T-helper 9 cell (primary cell): ENCODE measurements at regions not wholly inside any gene's neighbourhood (a gene's known extent, or its start where the extent isn't known, plus 50 kb on each side); places are given as distances from the start of the nearest gene placed in this dataset.
"Not testable (repeated sequence)": the region's sequence is repeated elsewhere in the genome, so short reads cannot be mapped to it uniquely, and the experiment has no call there.

Experiments used
- DNase-seq: peaks from one replicate; pipeline ENCODE4 v3.0.0-alpha.2; 2020

DNA sequence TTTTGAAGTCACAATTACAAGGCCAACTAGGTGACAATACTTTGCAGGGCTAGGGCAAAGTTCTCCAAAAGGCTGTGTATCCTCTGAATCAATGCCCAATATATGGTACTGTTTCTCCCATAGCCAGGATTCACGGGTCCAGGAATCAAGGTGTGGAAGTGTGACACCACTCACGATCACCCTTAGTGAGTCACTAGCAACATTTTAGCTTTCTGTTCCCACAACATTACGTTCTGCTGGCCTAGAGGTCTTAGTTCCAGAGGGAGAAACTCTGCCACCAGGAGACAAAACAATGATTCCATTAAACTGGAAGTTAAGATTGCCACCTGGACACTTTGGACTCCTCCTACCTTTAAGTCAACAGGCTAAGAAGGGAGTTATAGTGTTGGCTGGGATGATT, 88.5 kb upstream of the RANBP6 start:
- DNase-seq: not testable (repeated sequence)

DNA sequence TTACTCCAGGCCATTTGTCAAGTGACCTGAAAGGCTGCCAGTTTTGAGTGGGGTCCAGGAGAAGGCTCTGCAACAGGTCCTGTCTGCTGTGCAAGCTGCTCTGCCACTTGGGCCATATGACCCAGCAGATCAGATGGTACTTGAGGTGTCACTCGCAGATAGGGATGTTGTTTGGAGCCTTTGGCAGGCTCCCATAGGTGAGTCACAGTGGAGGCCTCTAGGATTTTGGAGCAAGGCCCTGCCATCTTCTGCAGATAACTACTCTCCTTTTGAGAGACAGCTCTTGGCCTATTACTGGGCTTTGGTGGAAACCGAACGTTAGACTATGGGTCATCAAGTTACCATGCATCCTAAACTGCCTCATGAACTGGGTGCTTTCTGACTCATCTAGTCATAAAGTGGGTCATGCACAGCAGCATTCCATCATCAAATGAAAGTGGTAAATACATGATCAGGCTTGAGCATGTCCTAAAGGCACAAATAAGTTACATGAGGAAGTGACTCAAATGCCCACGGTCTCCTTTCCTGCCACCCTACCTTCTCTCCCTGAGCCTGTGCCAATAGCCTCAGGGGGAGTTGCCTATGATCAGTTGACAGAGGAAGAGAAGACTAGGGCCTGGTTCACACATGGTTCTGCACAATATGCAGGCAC, 87.0 kb upstream of the RANBP6 start:
- DNase-seq: not testable (repeated sequence)

GRCh38 chr9:6101725-6102124, 86.3 kb upstream of the RANBP6 start:
- DNase-seq: not testable (repeated sequence)

GRCh38 chr9:6099346-6099745, 83.9 kb upstream of the RANBP6 start:
- not testable (repeated sequence) for DNase-seq

DNA sequence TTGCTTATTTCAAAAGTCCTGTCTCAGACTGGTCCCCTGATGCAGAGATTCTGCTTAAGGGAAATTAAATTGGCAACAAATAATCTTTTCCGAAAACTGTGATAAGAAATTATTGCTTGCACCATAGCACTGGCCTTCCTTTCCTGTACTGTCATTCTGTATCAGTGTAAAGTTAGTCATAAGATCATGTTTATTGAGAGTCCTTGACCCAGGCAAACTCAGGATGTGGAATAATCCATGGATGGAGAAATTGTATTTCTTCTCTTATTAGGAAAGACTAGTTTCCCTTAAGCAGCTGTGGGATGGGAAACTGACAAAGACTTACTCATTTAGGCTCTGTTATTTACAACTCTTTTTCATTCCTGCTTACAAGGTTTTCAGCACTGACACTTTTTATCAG, 83.0 kb upstream of the RANBP6 start:
- DNase-seq: no peak

DNA sequence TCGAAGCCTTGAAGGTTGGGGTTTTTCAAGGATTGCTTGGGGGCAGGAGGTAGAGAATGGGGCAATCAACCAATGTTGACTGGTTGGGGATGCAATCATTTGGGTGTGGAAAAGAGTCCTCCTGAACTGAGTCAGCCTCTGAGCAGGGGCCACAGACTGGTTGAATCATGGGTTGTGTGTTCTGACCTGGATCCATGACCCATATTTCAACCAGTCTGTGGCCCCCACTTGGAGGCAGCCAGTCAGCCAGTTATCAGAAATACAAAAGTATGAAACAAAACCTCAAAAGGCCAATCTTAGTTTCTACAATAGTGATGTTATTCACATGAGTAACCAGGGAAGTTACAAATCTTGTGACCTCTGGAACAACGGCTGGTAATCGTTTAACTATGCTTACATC, 81.4 kb upstream of the RANBP6 start:
- DNase-seq: no peak

DNA sequence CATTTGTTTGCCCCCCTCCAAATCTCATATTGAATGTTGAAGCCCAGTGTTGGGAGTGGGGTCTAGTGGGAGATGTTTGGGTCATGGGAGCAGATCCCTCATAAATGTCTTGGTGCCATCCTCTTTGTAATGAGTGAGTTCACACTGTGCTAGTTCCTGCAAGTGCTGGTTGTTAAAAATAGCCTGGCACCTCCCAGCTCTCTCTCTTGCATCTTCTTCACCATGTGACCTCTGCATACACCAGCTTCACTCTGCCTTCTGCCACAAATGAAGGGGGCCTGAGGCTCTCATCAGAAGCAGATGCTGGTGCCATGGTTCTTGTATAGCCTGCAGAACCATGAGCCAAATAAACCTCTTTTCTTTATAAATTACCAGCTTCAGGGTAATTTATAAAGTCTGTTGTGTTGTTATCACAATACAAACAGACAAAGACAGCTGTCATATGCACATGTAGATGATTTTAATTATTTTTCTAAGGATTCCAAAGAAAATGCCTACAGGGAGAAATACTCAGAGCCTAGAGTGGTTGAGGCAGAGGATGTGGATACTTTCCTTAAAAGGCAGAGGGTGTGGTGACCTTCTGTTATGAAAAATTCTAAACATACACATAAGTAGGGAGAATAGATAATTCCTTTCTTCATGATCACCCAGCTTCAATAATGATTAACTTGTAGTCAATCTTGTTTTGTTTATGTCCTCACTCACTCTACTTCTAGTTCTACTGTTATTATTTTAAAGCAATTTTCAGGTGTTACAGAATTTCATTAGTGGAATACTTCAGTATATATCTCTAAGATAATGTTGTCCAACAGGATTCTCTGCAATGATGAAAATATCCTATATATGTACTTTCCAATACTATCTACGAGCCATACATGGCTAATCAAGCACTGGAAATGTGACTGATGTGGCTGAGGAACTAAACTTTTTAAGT, 75.1 kb upstream of the RANBP6 start:
- no peak for DNase-seq

DNA sequence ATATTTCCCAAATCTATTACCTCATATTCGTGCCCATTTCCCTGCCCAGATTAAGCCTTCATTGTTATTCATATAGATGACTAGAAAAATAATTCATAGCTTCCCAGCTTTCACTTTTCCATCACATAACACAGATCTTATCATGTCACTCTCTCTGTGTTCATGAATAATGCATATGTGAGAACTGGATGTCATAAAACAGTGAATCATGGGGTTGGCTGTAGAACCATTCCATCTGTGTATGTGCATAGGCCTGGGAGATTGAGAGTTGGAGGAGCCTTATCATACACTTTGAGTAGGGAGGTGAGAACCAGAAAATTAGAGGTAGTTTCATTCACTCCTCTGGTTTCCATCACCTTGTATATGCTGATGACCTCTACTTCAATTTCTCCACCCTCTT, 73.9 kb upstream of the RANBP6 start:
- DNase-seq: no peak

- DNase-seq: no peak
Measured at GRCh38 chr9:6086006-6086655, 70.7 kb upstream of the RANBP6 start.

- DNase-seq: peak; percentile 41
Measured at GRCh38 chr9:6080154-6080716, 64.8 kb upstream of the RANBP6 start.

GRCh38 chr9:6079386-6079785, 64.0 kb upstream of the RANBP6 start:
- no peak for DNase-seq

- no peak for DNase-seq
Measured at GRCh38 chr9:6078382-6079105, 63.1 kb upstream of the RANBP6 start.

DNA sequence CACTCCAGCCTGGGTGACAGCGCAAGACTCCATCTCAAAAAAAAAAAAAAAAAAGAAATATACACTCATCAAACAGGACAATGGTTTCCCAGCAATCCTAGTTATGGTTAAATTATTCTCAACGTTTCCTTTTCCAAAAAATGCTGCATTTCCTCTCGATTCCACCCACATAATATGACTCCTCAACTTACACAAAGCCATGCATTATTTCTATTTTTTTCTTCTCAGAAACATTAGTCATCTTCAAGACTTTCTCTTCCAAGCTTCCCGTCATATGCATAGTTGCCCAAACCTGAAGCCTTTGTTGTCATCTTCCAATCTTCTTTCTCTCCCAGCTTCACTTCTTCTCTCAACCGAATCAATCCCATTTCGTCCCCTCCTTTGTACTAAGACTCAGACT, 61.4 kb upstream of the RANBP6 start:
- no peak for DNase-seq

- DNase-seq: no peak
Measured at GRCh38 chr9:6073731-6074130, 58.3 kb upstream of the RANBP6 start.

DNA sequence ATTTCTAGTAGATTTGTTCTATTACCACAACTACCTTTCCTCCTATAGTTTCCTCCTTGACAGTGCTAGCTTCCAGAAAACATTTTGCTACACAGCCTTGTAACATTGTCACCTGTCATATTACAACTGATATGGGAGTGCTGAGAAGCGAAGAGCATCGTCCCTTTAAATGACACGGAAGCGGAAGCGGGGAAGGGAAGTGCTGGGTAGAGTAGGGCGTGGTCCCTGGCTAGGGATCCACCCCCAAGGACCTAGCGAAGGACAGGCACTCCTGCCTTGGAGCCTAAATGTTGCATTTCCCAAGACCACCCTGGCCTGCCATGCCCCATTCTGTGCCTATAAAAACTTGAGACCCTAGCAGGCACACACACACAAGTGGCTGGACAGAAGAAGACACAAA, 57.4 kb upstream of the RANBP6 start:
- no peak for DNase-seq

DNA sequence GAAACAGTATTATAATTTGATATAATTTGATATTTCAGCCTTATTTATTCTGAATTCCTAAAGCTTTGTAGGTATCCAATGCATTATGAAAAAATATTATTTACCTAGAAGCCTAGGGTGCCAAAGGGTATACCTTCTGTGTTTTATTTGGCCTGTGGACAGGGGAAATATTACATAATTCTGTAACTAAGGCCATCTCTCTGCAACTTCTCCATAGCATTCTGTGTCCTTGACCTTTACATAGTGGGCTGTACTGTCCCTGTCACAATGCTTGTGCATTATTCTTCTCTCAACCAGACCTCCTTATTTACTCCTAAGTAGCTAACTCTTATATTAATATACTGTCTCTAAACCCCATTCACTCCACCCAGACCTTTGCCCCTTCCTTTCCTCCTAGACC, 57.0 kb upstream of the RANBP6 start:
- no peak for DNase-seq

DNA sequence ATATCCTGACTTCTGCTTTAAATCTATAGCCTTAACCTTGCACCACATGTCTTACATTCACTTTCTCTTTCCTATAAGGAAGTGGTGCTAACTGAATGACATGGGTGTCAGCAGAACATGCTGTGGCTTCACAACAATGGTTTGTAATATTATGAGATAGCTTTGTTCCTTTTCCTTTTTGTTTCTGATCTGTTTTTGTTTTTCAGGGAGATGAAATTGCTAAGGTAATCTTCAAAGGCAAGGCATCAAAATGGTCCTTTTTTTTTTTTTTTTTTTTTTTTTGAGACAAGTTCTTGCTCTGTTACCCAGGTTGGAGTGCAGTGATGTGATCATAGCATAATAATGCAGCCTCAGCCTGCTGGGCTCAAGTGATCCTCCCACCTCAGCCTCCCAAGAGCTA, 53.6 kb upstream of the RANBP6 start:
- no peak for DNase-seq

GRCh38 chr9:6067426-6067825, 52.0 kb upstream of the RANBP6 start:
- no peak for DNase-seq
